ENCODE measurements at regions not wholly inside any gene's neighbourhood (a gene's known extent, or its start where the extent isn't known, plus 50 kb on each side); places are given as distances from the start of the nearest gene placed in this dataset.
A peak's percentile ranks its signal among the peaks of the same experiment; 100 is the strongest.

DNA sequence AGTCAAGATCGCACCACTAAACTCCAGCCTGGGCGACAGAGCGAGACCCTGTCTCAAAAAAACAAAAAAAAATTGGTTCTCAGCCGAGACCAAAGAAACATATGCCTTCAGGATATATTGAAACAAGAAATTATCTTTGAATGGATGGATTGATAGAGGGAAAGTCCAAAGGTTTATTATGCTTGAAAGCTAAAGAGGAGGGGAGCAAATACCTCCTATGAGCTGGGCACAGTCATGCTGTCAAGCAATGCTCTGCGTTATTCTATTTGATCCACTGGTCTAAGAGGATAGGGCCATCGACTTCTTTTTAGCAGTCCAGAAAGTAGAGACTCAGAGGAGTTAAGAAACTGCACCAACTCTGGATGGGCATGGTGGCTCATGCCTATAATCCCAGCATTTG, 85.9 kb upstream of the SLC34A2 start:
- Histone ChIP-seq H3K27me3 (no peaks in the 10 kb centered on the region), H3K27ac (peak overlapping the region in 3 of 4 donors; percentile 65 to 79 (median 75)), H3K36me3 (no peaks in the 10 kb centered on the region), H3K9me3 (no peaks in the 10 kb centered on the region), H3K4me3 (no peak overlapping the region), H3K4me1 (peaks cover 0 to 18% (median 8%) of the 10 kb centered on the region in 4 donors)
- in situ Hi-C loops (cut with MboI; ENCODE audit: low pct_ligation_motif_present in 1 of 4, low pct_unique_long_range_greater_than_20kb in 1 of 4, low sequenced_read_pairs in 3 of 4) (no loop called here), intact Hi-C loops (cut with DNase I; ENCODE audit: low total_unique reads) (no loop called here)
- TF ChIP-seq, protein P1, sequence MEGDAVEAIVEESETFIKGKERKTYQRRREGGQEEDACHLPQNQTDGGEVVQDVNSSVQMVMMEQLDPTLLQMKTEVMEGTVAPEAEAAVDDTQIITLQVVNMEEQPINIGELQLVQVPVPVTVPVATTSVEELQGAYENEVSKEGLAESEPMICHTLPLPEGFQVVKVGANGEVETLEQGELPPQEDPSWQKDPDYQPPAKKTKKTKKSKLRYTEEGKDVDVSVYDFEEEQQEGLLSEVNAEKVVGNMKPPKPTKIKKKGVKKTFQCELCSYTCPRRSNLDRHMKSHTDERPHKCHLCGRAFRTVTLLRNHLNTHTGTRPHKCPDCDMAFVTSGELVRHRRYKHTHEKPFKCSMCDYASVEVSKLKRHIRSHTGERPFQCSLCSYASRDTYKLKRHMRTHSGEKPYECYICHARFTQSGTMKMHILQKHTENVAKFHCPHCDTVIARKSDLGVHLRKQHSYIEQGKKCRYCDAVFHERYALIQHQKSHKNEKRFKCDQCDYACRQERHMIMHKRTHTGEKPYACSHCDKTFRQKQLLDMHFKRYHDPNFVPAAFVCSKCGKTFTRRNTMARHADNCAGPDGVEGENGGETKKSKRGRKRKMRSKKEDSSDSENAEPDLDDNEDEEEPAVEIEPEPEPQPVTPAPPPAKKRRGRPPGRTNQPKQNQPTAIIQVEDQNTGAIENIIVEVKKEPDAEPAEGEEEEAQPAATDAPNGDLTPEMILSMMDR (IDR thresholded peaks at IDR 0.05): no peak
- TF ChIP-seq POLR2AphosphoS5 (IDR thresholded peaks at IDR 0.05) (no peak), POLR2A (IDR thresholded peaks at IDR 0.05) (no peak), EP300 (IDR thresholded peaks at IDR 0.05; ENCODE audit: low read depth) (no peak)
- 49 to 62% methylated on average over 5 to 6 of the region's 6 CpGs for WGBS, 2 donors (ENCODE audit: low coverage in 1 of 2)
- DNase-seq: no peak

DNA sequence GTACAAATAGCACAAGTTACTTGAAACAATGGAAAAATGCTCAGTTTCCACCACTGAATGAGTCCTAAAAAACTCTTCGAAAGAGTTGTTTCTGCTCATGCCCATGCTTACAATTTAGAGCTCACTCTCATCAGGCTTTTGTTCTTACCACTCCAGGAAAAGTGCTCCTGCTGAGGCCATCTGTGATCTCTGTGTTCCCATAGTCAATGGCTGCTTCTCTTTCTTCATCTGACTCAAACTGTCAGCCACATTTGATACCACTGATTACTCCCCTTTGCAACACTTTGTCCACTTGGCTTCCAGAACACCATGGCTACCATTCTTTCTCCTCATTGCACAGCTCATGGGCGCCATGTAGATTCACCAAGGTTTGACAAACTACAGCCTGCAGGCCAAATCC, 80.0 kb upstream of the SLC34A2 start:
- H3K9me3 ChIP-seq: no peaks in the 10 kb centered on the region
- no peaks in the 10 kb centered on the region for H3K36me3 ChIP-seq
- no peak overlapping the region for H3K27ac ChIP-seq
- no peak for DNase-seq
- in situ Hi-C loops (cut with MboI; ENCODE audit: low pct_ligation_motif_present in 1 of 4, low pct_unique_long_range_greater_than_20kb in 1 of 4, low sequenced_read_pairs in 3 of 4) (no loop called here), intact Hi-C loops (cut with DNase I; ENCODE audit: low total_unique reads) (no loop called here)
- H3K27me3 ChIP-seq: no peaks in the 10 kb centered on the region
- H3K4me1 ChIP-seq: no peaks in the 10 kb centered on the region
- 88% methylated on average over 2 of the region's 2 CpGs for WGBS, 2 donors (ENCODE audit: low coverage in 1 of 2)
- no peak overlapping the region for H3K4me3 ChIP-seq
- no peak for TF ChIP-seq POLR2A (IDR thresholded peaks at IDR 0.05)
- no peak for TF ChIP-seq POLR2AphosphoS5 (IDR thresholded peaks at IDR 0.05)
- TF ChIP-seq EP300 (IDR thresholded peaks at IDR 0.05; ENCODE audit: low read depth): no peak
- TF ChIP-seq, protein P1 (IDR thresholded peaks at IDR 0.05): no peak

DNA sequence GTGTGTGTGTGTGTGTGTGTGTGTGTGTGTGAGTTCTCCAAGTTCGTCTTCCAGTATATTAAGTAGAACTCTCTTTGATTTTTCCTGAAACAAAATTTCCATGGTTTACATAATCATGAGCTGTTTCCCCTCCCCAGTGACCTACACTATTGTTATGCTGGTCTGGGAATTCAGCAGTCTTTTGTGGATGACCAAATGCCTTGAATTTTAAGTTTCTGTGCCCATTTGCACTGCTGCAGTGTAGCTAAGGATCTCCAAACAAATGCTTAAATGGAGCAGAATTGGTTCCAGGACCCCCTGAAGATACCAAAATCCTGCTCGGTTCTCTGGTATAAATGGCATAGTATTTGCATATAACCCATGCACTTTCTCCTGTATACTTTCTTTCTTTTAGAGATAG, 77.2 kb upstream of the SLC34A2 start:
- TF ChIP-seq EP300 (IDR thresholded peaks at IDR 0.05; ENCODE audit: low read depth) (no peak), POLR2AphosphoS5 (IDR thresholded peaks at IDR 0.05) (no peak)
- in situ Hi-C loops (cut with MboI; ENCODE audit: low pct_ligation_motif_present in 1 of 4, low pct_unique_long_range_greater_than_20kb in 1 of 4, low sequenced_read_pairs in 3 of 4): no loop called here
- H3K4me3 ChIP-seq: no peak overlapping the region
- DNase-seq: no peak
- H3K9me3 ChIP-seq: no peaks in the 10 kb centered on the region
- H3K36me3 ChIP-seq: no peaks in the 10 kb centered on the region
- H3K27ac ChIP-seq: no peak overlapping the region
- H3K27me3 ChIP-seq: no peaks in the 10 kb centered on the region
- WGBS, 2 donors (ENCODE audit: low coverage in 1 of 2): 79% methylated on average over 2 of the region's 2 CpGs; no CpG with 5 or more reads in 1 of the 2 donors
- no peaks in the 10 kb centered on the region for H3K4me1 ChIP-seq
- intact Hi-C loops (cut with DNase I; ENCODE audit: low total_unique reads): no loop called here

DNA sequence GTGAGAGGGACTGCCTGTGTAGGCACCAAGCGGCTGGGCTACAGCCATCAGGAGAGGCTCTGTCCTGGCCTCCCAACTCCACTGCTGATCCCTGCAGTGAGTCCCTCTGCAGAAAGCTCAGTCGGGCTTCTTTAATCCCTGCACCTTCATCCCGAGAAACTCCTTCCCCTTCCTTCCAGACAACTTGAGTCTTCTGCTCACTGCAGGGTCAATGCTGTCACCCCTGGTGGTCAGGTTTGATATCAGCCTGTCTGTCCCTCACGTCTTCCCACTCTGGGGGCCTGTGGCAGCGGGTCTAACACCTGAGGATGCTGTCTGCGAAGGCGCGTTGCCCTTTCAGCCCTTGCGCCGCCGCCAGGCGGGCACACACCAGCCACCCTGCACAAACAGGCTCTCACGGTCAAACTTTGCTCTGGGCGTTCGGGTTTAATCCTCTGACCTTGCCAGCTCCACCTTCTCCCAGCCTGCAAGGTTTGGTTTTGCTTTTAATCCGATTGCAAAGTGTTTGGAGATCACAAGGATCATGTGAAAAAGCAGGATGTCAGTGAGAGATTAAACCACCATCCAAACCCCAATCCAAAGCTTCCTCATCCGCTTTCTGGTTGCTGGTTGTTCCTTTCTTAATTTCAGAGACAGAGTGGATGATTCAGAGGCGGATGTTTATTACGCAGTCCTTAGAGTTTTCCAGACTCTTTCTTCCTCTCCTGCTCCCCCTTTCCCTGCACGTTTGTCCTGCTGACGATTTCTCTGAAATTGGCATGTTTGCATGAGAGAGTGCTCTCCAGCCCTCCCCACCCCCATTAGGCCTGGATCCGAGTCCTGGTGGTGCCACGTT, 74.8 kb upstream of the SLC34A2 start:
- no peaks in the 10 kb centered on the region for H3K36me3 ChIP-seq
- H3K27me3 ChIP-seq: no peaks in the 10 kb centered on the region
- in situ Hi-C loops (cut with MboI; ENCODE audit: low pct_ligation_motif_present in 1 of 4, low pct_unique_long_range_greater_than_20kb in 1 of 4, low sequenced_read_pairs in 3 of 4) (no loop called here), intact Hi-C loops (cut with DNase I; ENCODE audit: low total_unique reads) (no loop called here)
- DNase-seq: no peak
- no peak overlapping the region for H3K27ac ChIP-seq
- H3K4me3 ChIP-seq: no peak overlapping the region
- no peaks in the 10 kb centered on the region for H3K9me3 ChIP-seq
- no peaks in the 10 kb centered on the region for H3K4me1 ChIP-seq
- TF ChIP-seq POLR2A (IDR thresholded peaks at IDR 0.05) (no peak), EP300 (IDR thresholded peaks at IDR 0.05; ENCODE audit: low read depth) (no peak), POLR2AphosphoS5 (IDR thresholded peaks at IDR 0.05) (no peak)
- TF ChIP-seq, protein P1 (IDR thresholded peaks at IDR 0.05): no peak
- WGBS, 2 donors (ENCODE audit: low coverage in 1 of 2): 62 to 81% methylated on average over 11 to 23 of the region's 23 CpGs
